Activated naive CD4-positive, alpha-beta T cell treated with anti-CD3 and anti-CD28 coated beads, Interleukin-2, amount 50 U/mL, for 16 hours (primary cell): ENCODE measurements at regions not wholly inside any gene's neighbourhood (a gene's known extent, or its start where the extent isn't known, plus 50 kb on each side); places are given as distances from the start of the nearest gene placed in this dataset.

Experiments
- DNase-seq: peaks from one replicate; pipeline ENCODE4 v3.0.0-alpha.2; 2020

- no peak for DNase-seq
These were observed 77.5 kb upstream of the OLFM1 start for GRCh38 chr9:135009794-135010585.

- no peak for DNase-seq
These were observed 76.9 kb upstream of the OLFM1 start for GRCh38 chr9:135010586-135010860.

GRCh38 chr9:135010921-135011320, 76.5 kb upstream of the OLFM1 start:
- no peak for DNase-seq

- DNase-seq, result no peak
These were observed 75.3 kb upstream of the OLFM1 start for GRCh38 chr9:135012166-135012565.

- DNase-seq, result no peak
These were observed 73.0 kb upstream of the OLFM1 start for GRCh38 chr9:135014311-135015010.

GRCh38 chr9:135015096-135015495, 72.4 kb upstream of the OLFM1 start:
- DNase-seq, result no peak

GRCh38 chr9:135015565-135015964, 71.9 kb upstream of the OLFM1 start:
- DNase-seq, result no peak

- no peak for DNase-seq
These were observed 71.3 kb upstream of the OLFM1 start for GRCh38 chr9:135016037-135016640.

- DNase-seq, result no peak
These were observed 70.6 kb upstream of the OLFM1 start for GRCh38 chr9:135016876-135017275.

- no peak for DNase-seq
These were observed 69.6 kb upstream of the OLFM1 start for GRCh38 chr9:135017899-135018298.

- no peak for DNase-seq
These were observed 69.1 kb upstream of the OLFM1 start for GRCh38 chr9:135018306-135018915.

- no peak for DNase-seq
These were observed 68.2 kb upstream of the OLFM1 start for GRCh38 chr9:135019224-135019623.

- DNase-seq, result no peak
These were observed 66.7 kb upstream of the OLFM1 start for GRCh38 chr9:135020481-135021392.

GRCh38 chr9:135021393-135021789, 66.1 kb upstream of the OLFM1 start:
- DNase-seq, result no peak

- no peak for DNase-seq
These were observed 65.1 kb upstream of the OLFM1 start for GRCh38 chr9:135022191-135022870.

GRCh38 chr9:135023088-135023785, 64.2 kb upstream of the OLFM1 start:
- DNase-seq, result no peak

- no peak for DNase-seq
These were observed 63.6 kb upstream of the OLFM1 start for GRCh38 chr9:135023786-135024405.

GRCh38 chr9:135029463-135029862, 58.0 kb upstream of the OLFM1 start:
- no peak for DNase-seq

- DNase-seq, result no peak
These were observed 57.5 kb upstream of the OLFM1 start for GRCh38 chr9:135029871-135030565.

- no peak for DNase-seq
These were observed 56.8 kb upstream of the OLFM1 start for GRCh38 chr9:135030566-135031226.
